ENCODE measurements at regions not wholly inside any gene's neighbourhood (a gene's known extent, or its start where the extent isn't known, plus 50 kb on each side); places are given as distances from the start of the nearest gene placed in this dataset.

- TF ChIP-seq CTCF (IDR thresholded peaks at IDR 0.05; ENCODE audit: insufficient read depth, low read length) (peak; percentile 66), POLR2AphosphoS5 (IDR thresholded peaks at IDR 0.05; ENCODE audit: low read depth) (no peak), SPI1 (IDR thresholded peaks at IDR 0.05; ENCODE audit: borderline replicate concordance, low read depth) (no peak), REST (IDR thresholded peaks at IDR 0.05; ENCODE audit: insufficient replicate concordance, low read depth) (no peak)
These were observed 647.7 kb upstream of the SOX9 start for GRCh38 chr17:71472809-71473789.

Measured in HL-60 (cell line).